ENCODE measurements at regions not wholly inside any gene's neighbourhood (a gene's known extent, or its start where the extent isn't known, plus 50 kb on each side); places are given as distances from the start of the nearest gene placed in this dataset.

- no peak for TF ChIP-seq POLR2AphosphoS5 (IDR thresholded peaks at IDR 0.05; ENCODE audit: borderline replicate concordance, low read depth, low read length)
- TF ChIP-seq EZH2 (IDR thresholded peaks at IDR 0.05), result no peak
These were observed 442.5 kb upstream of the ZNF804A start for GRCh38 chr2:184155791-184156190.
